Mesodermal cell (in vitro differentiated cells): ENCODE measurements at regions not wholly inside any gene's neighbourhood (a gene's known extent, or its start where the extent isn't known, plus 50 kb on each side); places are given as distances from the start of the nearest gene placed in this dataset.

Experiments
- H3K27ac ChIP-seq: 2 replicates; pipeline ENCODE4 v1.7.0; 2013; ENCODE audit warnings: mild to moderate bottlenecking, low read depth, low read length, moderate library complexity; ENCODE audit not compliant: severe bottlenecking
- H3K36me3 ChIP-seq: 2 replicates; pipeline ENCODE4 v1.7.1; 2013; ENCODE audit warnings: mild to moderate bottlenecking, low read length, moderate library complexity; ENCODE audit not compliant: control insufficient read depth, insufficient read depth
- H3K4me1 ChIP-seq: one replicate; pipeline ENCODE4 v1.7.1; 2013; ENCODE audit warnings: mild to moderate bottlenecking, low read length; ENCODE audit not compliant: insufficient read depth, control insufficient read depth, poor library complexity, severe bottlenecking
- H3K4me3 ChIP-seq: 2 replicates; pipeline ENCODE4 v1.7.0; 2013; ENCODE audit warnings: low read length, control low read depth, mild to moderate bottlenecking; ENCODE audit not compliant: insufficient read depth, poor library complexity, severe bottlenecking; ENCODE audit errors: extremely low read depth
- H3K9me3 ChIP-seq: 2 replicates; pipeline ENCODE4 v1.7.1; 2013; ENCODE audit warnings: mild to moderate bottlenecking, low read length, moderate library complexity; ENCODE audit not compliant: control insufficient read depth
- WGBS, 2 experiments: methylation state at CpG; one replicate each; pipeline ENCODE4 v1.1.5; 2013; ENCODE audit warnings: missing lambda C conversion rate in 2 of 2; ENCODE audit not compliant: insufficient coverage in 2 of 2; 5-methylcytosine and 5-hydroxymethylcytosine counted together

DNA sequence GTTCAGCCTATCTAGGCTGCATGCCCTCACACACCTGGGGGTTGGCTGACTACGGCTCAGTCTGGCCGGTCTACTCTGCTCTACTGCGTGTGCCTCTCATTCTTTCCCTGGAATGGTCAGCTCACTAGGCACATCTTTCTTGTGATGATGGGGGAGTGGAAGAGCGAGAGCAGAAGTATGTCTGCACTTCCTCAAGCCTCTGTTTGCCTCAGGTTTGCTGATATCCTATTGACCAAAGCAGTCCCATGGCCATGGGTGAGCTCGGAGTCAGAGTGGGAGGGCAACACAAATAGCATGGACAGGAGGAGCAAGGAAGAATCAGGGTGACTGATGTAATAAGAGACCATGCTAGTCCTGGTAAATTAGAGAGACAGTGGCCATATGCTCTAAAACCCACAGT is 167.9 kb upstream of the PRICKLE2 start:
- WGBS, 2 experiments = 96 to 97% methylated on average over 4 to 5 of the region's 5 CpGs
- Histone ChIP-seq H3K4me1 (peaks cover 23% of the 10 kb centered on the region), H3K27ac (no peak overlapping the region), H3K4me3 (no peak overlapping the region), H3K9me3 (no peaks in the 10 kb centered on the region), H3K36me3 (no peaks in the 10 kb centered on the region)

DNA sequence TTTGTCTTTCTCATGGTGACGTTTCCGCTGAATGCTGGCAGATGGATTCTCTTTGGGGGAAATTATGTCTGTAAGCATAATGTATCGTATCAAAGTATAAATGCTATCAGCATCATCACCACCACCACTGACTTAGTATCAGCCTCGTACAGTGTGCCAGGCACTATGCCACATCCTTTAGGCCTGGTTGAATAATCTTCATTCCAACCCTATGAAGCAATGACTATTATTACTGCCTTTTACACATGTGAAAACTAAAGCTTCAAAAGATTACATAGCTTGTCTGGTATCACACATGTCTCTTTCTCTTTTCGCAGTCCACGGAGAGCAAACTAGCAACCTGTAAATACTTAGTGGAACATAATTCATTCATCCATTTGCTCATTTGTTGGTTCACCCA is 166.7 kb upstream of the PRICKLE2 start:
- Histone ChIP-seq H3K9me3 (no peaks in the 10 kb centered on the region), H3K36me3 (no peaks in the 10 kb centered on the region), H3K4me1 (peaks cover 12% of the 10 kb centered on the region), H3K27ac (no peak overlapping the region), H3K4me3 (no peak overlapping the region)
- WGBS, 2 experiments = 100% methylated on average over 1 to 4 of the region's 6 CpGs

DNA sequence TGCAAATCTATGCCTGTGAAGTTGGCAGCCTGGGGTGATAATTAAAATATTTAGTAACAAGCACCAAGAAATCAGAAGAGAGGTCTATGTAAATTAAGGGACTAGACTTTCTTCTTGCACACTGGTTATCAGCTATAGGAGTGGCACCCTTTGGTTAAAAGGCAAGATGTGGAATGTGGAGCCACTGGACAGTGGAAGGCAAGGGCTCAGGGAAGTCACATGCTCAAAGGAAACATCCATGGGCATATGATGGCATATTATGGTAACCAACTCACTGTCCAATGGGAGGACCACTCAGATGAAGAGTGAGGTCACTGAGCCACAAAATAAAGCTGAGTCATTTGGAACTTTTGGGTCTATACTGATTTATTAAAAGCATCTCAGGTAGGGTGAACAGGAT is 165.6 kb upstream of the PRICKLE2 start:
- Histone ChIP-seq H3K4me3 (no peak overlapping the region), H3K4me1 (peaks cover under 1% of the 10 kb centered on the region), H3K36me3 (no peaks in the 10 kb centered on the region), H3K9me3 (no peaks in the 10 kb centered on the region), H3K27ac (no peak overlapping the region)

DNA sequence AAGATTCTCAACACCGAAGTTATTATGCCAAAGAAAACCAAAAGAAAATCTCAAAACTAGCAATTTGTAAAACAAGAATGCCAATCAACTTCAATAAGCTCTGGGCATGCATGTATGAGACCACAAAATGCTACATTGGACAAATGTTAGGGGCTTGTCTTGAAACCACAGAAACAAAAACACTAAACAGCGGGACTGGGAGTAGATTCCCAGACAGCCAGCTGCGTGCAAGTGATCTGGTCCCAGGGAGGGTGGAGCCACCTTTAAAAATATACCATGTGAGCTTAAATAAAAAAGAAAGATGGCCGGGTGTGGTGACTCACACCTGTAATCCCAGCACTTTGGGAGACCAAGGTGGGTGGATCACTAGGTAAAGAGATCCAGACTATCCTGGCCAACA is 163.6 kb upstream of the PRICKLE2 start:
- Histone ChIP-seq H3K9me3 (no peaks in the 10 kb centered on the region), H3K4me3 (no peak overlapping the region), H3K27ac (no peak overlapping the region), H3K36me3 (no peaks in the 10 kb centered on the region), H3K4me1 (peaks cover 9% of the 10 kb centered on the region)
- WGBS, 2 experiments = 100% methylated on average over 1 of the region's 4 CpGs

DNA sequence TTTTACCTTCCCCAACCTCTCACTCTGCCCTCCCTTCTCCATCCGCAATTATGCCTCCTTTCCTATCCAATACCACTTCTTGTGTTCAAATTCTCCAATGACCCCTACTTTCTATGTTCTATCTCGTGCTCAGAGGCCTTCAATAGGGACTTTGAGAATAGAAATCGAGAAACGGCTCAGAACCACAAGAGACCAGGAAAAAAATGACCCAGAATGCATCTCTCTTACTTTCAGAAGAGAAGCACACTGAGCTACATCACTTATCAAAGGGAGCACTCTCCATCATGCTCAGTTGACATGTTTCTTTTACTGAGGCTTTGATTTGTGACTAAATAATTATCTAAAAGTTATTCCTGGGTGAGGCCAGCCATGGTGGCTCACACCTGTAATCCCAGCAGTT is 162.4 kb upstream of the PRICKLE2 start:
- Histone ChIP-seq H3K4me3 (no peak overlapping the region), H3K4me1 (peaks cover 9% of the 10 kb centered on the region), H3K9me3 (peaks cover 9% of the 10 kb centered on the region), H3K27ac (no peak overlapping the region), H3K36me3 (no peaks in the 10 kb centered on the region)
- WGBS, 2 experiments = 100% methylated on average over 1 of the region's 4 CpGs

DNA sequence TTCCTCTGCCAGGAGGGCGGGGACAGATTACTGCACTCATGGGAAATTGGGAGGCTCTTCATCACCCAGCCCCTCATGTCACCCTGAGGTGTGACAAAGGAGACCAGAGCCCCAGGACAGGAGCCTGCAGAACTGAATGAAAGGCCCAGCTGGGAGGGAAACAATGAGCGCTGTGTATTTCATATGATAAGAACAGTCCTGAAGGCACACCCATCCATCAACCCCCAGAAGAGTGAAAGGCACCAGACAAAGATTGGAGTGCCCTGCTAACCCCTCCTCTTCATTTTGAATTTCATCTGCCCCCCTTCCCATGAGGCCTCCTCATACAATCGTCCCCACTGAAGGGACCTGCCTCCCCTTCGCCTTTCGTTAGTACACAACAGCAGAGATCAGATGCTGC is 160.0 kb upstream of the PRICKLE2 start:
- WGBS, 2 experiments = 70 to 100% methylated on average over 1 to 2 of the region's 5 CpGs
- Histone ChIP-seq H3K27ac (no peak overlapping the region), H3K36me3 (no peaks in the 10 kb centered on the region), H3K4me1 (peaks cover 9% of the 10 kb centered on the region), H3K9me3 (peaks cover 11% of the 10 kb centered on the region), H3K4me3 (no peak overlapping the region)

DNA sequence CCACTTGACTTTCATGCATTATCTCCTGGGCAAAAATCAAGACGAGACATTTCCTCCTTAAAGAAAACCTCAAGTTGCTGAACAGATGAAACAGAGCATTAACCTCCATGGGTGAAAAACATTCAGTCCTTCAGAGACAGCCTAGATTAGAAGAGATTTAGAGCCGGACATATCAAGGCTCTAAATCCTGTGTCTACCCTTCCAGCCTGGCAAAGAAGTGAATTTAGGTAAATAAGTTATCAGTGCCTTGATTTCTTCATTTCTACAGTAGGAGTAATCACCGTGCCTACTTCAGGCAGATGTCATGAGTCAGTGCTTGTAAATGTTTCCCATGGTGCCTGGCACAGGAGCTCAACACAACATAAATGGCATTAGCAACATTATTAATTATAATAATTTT is 159.3 kb upstream of the PRICKLE2 start:
- H3K4me3 ChIP-seq = no peak overlapping the region
- 100% methylated on average over 1 of the region's 3 CpGs for WGBS, 2 experiments
- peaks cover 9% of the 10 kb centered on the region for H3K4me1 ChIP-seq
- H3K36me3 ChIP-seq = peaks cover 3% of the 10 kb centered on the region
- peaks cover 11% of the 10 kb centered on the region for H3K9me3 ChIP-seq
- no peak overlapping the region for H3K27ac ChIP-seq

DNA sequence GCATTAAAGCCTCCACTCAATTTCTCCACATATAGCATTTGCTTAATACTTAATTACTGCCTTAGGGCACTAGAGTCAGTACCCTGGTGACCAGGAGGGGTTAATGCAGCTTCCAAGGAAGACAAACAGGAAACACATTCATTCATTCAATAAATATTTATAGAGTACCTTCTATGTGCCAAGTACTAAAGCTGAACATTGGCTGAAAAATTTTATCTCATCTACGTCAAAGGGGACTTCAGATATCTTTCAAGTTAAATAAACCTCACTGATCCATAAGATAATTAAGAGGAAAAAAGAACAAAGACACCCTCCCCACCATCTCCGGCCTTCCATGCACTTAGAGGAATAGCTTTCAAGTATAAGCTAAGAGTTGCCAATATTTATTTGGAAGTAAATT is 156.9 kb upstream of the PRICKLE2 start:
- Histone ChIP-seq H3K36me3 (peaks cover 3% of the 10 kb centered on the region), H3K4me1 (peaks cover 9% of the 10 kb centered on the region), H3K27ac (no peak overlapping the region), H3K9me3 (peaks cover 11% of the 10 kb centered on the region), H3K4me3 (no peak overlapping the region)
- WGBS, 2 experiments = no CpG with 5 or more reads among the region's 2 CpGs

DNA sequence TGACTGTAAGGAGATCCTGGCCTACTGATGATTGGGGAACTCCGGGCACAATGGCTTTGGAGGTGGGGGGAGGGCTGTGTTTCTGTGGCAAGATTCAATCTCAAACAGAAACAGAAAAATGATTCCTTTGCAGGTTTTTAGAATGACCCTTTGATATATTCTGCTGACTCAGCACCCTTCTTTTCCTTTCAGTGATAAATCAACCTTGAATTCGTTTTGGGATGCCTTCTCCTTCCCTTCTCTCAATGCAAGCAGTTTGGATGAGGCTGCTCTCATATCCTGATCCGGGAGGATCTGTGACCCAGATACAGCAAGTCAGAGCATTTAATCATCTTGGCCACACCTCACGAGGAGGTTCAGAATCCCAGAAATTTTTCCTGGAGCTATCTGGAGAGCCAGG is 156.1 kb upstream of the PRICKLE2 start:
- Histone ChIP-seq H3K27ac (no peak overlapping the region), H3K9me3 (peaks cover 18% of the 10 kb centered on the region), H3K36me3 (peaks cover 3% of the 10 kb centered on the region), H3K4me3 (no peak overlapping the region), H3K4me1 (peaks cover 9% of the 10 kb centered on the region)
- 76 to 80% methylated on average over 3 to 4 of the region's 4 CpGs for WGBS, 2 experiments

DNA sequence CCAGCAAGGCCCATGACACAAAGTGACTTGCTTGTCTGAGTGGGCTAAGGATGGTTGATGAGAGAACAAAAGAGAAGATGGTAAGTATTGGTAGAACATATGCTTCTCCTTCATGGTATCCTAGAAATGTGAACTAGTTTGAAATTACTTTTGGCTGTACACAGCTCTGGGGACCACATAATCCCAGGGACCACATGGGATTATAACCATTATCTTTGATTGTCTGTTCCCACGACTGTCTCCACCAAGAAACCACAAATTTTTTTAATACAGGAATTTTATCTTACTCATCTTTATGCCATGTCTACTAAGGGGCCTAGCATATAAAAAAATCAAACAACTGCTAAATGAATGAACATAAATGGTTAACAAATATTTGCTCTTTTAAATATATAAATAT is 155.3 kb upstream of the PRICKLE2 start:
- H3K36me3 ChIP-seq = peaks cover 3% of the 10 kb centered on the region
- no peak overlapping the region for H3K4me3 ChIP-seq
- no peak overlapping the region for H3K27ac ChIP-seq
- peaks cover 26% of the 10 kb centered on the region for H3K9me3 ChIP-seq
- 100% methylated on average over 1 of the region's 1 CpG; no CpG with 5 or more reads in 1 of the 2 experiments for WGBS, 2 experiments
- H3K4me1 ChIP-seq = peaks cover 9% of the 10 kb centered on the region

DNA sequence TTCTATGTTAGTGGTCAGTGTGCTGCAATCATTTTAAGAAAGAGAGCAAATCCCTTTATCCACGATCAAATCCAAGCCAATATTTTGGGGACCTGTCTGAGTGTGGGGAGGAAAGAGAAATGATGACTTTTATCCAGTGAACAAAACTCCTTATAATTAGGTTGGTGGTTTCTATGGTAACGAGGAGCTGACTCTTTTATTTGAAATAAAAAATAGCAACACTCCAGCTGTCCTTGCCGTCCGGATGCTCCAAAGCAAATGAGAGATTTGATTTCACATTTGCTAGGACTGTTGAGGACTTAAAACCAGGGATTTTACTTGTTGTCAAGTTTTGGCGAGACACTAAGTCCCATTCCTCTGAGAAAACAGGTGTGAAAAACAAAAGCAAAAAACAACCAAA is 154.0 kb upstream of the PRICKLE2 start:
- peaks cover 26% of the 10 kb centered on the region for H3K9me3 ChIP-seq
- H3K4me3 ChIP-seq = no peak overlapping the region
- peaks cover 3% of the 10 kb centered on the region for H3K36me3 ChIP-seq
- H3K4me1 ChIP-seq = no peaks in the 10 kb centered on the region
- WGBS, 2 experiments = 64 to 100% methylated on average over 1 to 3 of the region's 5 CpGs
- H3K27ac ChIP-seq = no peak overlapping the region

DNA sequence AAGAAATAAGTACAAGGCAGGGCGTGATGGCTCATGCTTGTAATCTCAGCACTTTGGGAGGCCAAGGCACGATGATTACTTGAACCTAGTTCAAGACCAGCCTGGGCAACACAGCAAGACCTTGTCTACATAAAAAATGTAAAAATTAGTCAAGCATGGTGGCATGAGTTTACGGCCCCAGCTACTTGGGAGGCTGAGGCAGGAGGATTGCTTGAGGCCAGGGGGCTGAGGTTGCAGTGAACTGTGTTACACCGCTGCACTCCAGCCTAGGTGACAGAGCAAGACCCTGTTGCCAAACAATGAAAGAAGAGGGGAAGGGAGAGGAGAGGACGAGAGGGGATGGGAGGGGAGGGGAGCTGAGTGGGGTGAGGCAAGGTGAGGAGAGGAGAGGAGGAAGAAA is 152.7 kb upstream of the PRICKLE2 start:
- H3K9me3 ChIP-seq = peaks cover 20% of the 10 kb centered on the region
- H3K4me1 ChIP-seq = no peaks in the 10 kb centered on the region
- no peak overlapping the region for H3K27ac ChIP-seq
- no peak overlapping the region for H3K4me3 ChIP-seq
- peaks cover 3% of the 10 kb centered on the region for H3K36me3 ChIP-seq
- 91 to 99% methylated on average over 5 of the region's 5 CpGs for WGBS, 2 experiments
